NCI-H2171 (cell line): ENCODE measurements at regions not wholly inside any gene's neighbourhood (a gene's known extent, or its start where the extent isn't known, plus 50 kb on each side); places are given as distances from the start of the nearest gene placed in this dataset.

ENCODE experiments used
- DNase-seq: peaks from one replicate; lab custom pipeline; 2025; lab: John Stamatoyannopoulos, UW

- no peak for DNase-seq
Observed at GRCh38 chr5:107216587-107216986, 454.1 kb downstream of the EFNA5 start.

GRCh38 chr5:107215611-107216010, 455.1 kb downstream of the EFNA5 start:
- DNase-seq = no peak

- no peak for DNase-seq
Observed at GRCh38 chr5:107213025-107213424, 457.7 kb downstream of the EFNA5 start.

- no peak for DNase-seq
Observed at GRCh38 chr5:107211630-107212029, 459.1 kb downstream of the EFNA5 start.

GRCh38 chr5:107208867-107209266, 461.9 kb downstream of the EFNA5 start:
- DNase-seq = no peak

GRCh38 chr5:107204413-107204812, 466.3 kb downstream of the EFNA5 start:
- no peak for DNase-seq

- peak; percentile 53 for DNase-seq
Observed at GRCh38 chr5:107203243-107203642, 467.5 kb downstream of the EFNA5 start.

- DNase-seq = no peak
Observed at GRCh38 chr5:107199756-107200155, 471.0 kb downstream of the EFNA5 start.

- DNase-seq = no peak
Observed at GRCh38 chr5:107196500-107197059, 474.2 kb downstream of the EFNA5 start.

GRCh38 chr5:107195890-107196395, 474.8 kb downstream of the EFNA5 start:
- no peak for DNase-seq

- DNase-seq = no peak
Observed at GRCh38 chr5:107184871-107185270, 485.9 kb downstream of the EFNA5 start.

- DNase-seq = no peak
Observed at GRCh38 chr5:107184066-107184465, 486.7 kb downstream of the EFNA5 start.

- no peak for DNase-seq
Observed at GRCh38 chr5:107170620-107171019, 500.1 kb downstream of the EFNA5 start.

GRCh38 chr5:107169867-107170266, 500.9 kb downstream of the EFNA5 start:
- DNase-seq = no peak

GRCh38 chr5:107168848-107169752, 501.6 kb downstream of the EFNA5 start:
- no peak for DNase-seq

- DNase-seq = no peak
Observed at GRCh38 chr5:107168086-107168485, 502.7 kb downstream of the EFNA5 start.

GRCh38 chr5:107165296-107165695, 505.4 kb downstream of the EFNA5 start:
- DNase-seq = no peak

GRCh38 chr5:107157809-107158208, 512.9 kb downstream of the EFNA5 start:
- no peak for DNase-seq

GRCh38 chr5:107155707-107156106, 515.0 kb downstream of the EFNA5 start:
- no peak for DNase-seq

- DNase-seq = peak; percentile 49
Observed at GRCh38 chr5:107154593-107154992, 516.1 kb downstream of the EFNA5 start.

GRCh38 chr5:107153283-107153682, 517.5 kb downstream of the EFNA5 start:
- DNase-seq = no peak

- no peak for DNase-seq
Observed at GRCh38 chr5:107149243-107150005, 521.3 kb downstream of the EFNA5 start.

GRCh38 chr5:107147589-107147988, 523.1 kb downstream of the EFNA5 start:
- no peak for DNase-seq
